Peyer's patch (tissue), 4 donors: ENCODE measurements at regions not wholly inside any gene's neighbourhood (a gene's known extent, or its start where the extent isn't known, plus 50 kb on each side); places are given as distances from the start of the nearest gene placed in this dataset.

Experiments
- CTCF ChIP-seq, 6 experiments: fragments of 450-650 bp in 4 of 6; fragments of 200-600 bp in 2 of 6; sonication (generic) in 1 of 6; IDR thresholded peaks; one replicate each; pipeline ENCODE4 v1.5.1; 2017 to 2019; ENCODE audit warnings: antibody characterized with exemption in 6 of 6, mild to moderate bottlenecking in 3 of 6, moderate library complexity in 1 of 6
- POLR2A ChIP-seq, 2 donors: fragments of 450-650 bp; IDR thresholded peaks; one replicate each; pipeline ENCODE4 v1.5.1; 2017; ENCODE audit warnings: antibody characterized with exemption in 2 of 2, mild to moderate bottlenecking in 2 of 2, moderate library complexity in 2 of 2

- TF ChIP-seq CTCF (IDR thresholded peaks at IDR 0.05): no peak
- TF ChIP-seq POLR2A (IDR thresholded peaks at IDR 0.05): no peak
Observed at GRCh38 chrX:13499736-13500135, 69.7 kb upstream of the EGFL6 start.
